CD4-positive, alpha-beta T cell (primary cell): ENCODE measurements at regions not wholly inside any gene's neighbourhood (a gene's known extent, or its start where the extent isn't known, plus 50 kb on each side); places are given as distances from the start of the nearest gene placed in this dataset.

Experiments used
- ATAC-seq: fragments of 200-7000 bp; cut with Tn5 transposase; one replicate; pipeline ENCODE4 v1.10.0; 2022; ENCODE audit warnings: mild to moderate bottlenecking; ENCODE audit not compliant: poor library complexity
- CTCF ChIA-PET: fragments of 350-600 bp; sonication (Branson Sonifier 250); formaldehyde crosslinking; loops from one replicate; lab custom pipeline; 2021; ENCODE audit warnings: antibody characterized with exemption, inconsistent platforms; lab: Charles Lee
- POLR2A ChIA-PET: fragments of 350-600 bp; sonication (Branson Sonifier 250); formaldehyde crosslinking; loops from one replicate; lab custom pipeline; 2021; ENCODE audit warnings: antibody characterized with exemption, inconsistent platforms; lab: Charles Lee
- DNase-seq, 14 experiments: peaks; one replicate each; pipeline ENCODE4 v3.0.0-alpha.2; 2013 to 2020; ENCODE audit warnings: mixed read lengths in 2 of 14
- H3K27ac ChIP-seq, 2 donors: one replicate each; pipeline versions ENCODE4 v1.5.1 to v1.7.0; 2013; ENCODE audit warnings: low read length in 2 of 2, low read depth in 1 of 2, mild to moderate bottlenecking in 1 of 2
- H3K27me3 ChIP-seq, 2 experiments: 1 replicate in 1 of 2; 2 replicates in 1 of 2; pipeline versions ENCODE4 v1.6.1 to v1.7.0; 2013; ENCODE audit warnings: low read length in 2 of 2, control low read depth in 1 of 2, mild to moderate bottlenecking in 1 of 2, moderate library complexity in 1 of 2; ENCODE audit not compliant: insufficient read depth in 2 of 2, control insufficient read depth in 1 of 2
- H3K36me3 ChIP-seq: one replicate; pipeline ENCODE4 v1.6.1; 2013; ENCODE audit warnings: low read length, control low read depth; ENCODE audit not compliant: insufficient read depth
- H3K4me1 ChIP-seq: one replicate; pipeline ENCODE4 v1.6.1; 2013; ENCODE audit warnings: low read length, control low read depth; ENCODE audit not compliant: insufficient read depth
- H3K4me3 ChIP-seq: one replicate; pipeline ENCODE4 v1.5.1; 2013; ENCODE audit warnings: mild to moderate bottlenecking, low read length, moderate library complexity
- H3K9me3 ChIP-seq, 2 experiments: 1 replicate in 1 of 2; 2 replicates in 1 of 2; pipeline versions ENCODE4 v1.6.1 to v1.7.0; 2013; ENCODE audit warnings: low read length in 2 of 2, mild to moderate bottlenecking in 2 of 2, control low read depth in 1 of 2, moderate library complexity in 1 of 2; ENCODE audit not compliant: control insufficient read depth in 1 of 2, insufficient read depth in 1 of 2
- H3K27ac Mint-ChIP-seq: one replicate; pipeline ENCODE4 v1.8.0; 2020; ENCODE audit warnings: mixed read lengths
- H3K27me3 Mint-ChIP-seq: one replicate; pipeline ENCODE4 v1.8.0; 2021; ENCODE audit warnings: mixed read lengths
- H3K36me3 Mint-ChIP-seq: one replicate; pipeline ENCODE4 v1.8.0; 2021; ENCODE audit warnings: low read depth, mixed read lengths
- H3K4me1 Mint-ChIP-seq: one replicate; pipeline ENCODE4 v1.8.0; 2021; ENCODE audit warnings: low read depth, mixed read lengths
- H3K4me3 Mint-ChIP-seq: one replicate; pipeline ENCODE4 v1.8.0; 2020; ENCODE audit warnings: mild to moderate bottlenecking, mixed read lengths
- H3K9me3 Mint-ChIP-seq: one replicate; pipeline ENCODE4 v1.8.0; 2020; ENCODE audit warnings: mixed read lengths
- intact Hi-C, 2 experiments: fragments of 100-400 bp; cut with DNase I in 1 of 2; cut with micrococcal nuclease in 1 of 2; formaldehyde crosslinking; loops; one replicate each; pipeline versions ENCODE4 v1.15.1 to v1.9.0; 2023 to 2025; cut with DNase I, micrococcal nuclease
- TF ChIP-seq, protein P1 (sequence below): fragments of 200-600 bp; IDR thresholded peaks from one replicate; pipeline ENCODE4 v1.8.0; 2022; ENCODE audit warnings: antibody characterized with exemption, mild to moderate bottlenecking

GRCh38 chr4:26075583-26075982 lies 161.6 kb downstream of the SMIM20 start:
- Histone ChIP-seq H3K4me3 (no peak overlapping the region), H3K27ac (no peak overlapping the region), H3K27me3 (no peaks in the 10 kb centered on the region), H3K4me1 (peaks cover 22% of the 10 kb centered on the region), H3K9me3 (no peaks in the 10 kb centered on the region), H3K36me3 (no peaks in the 10 kb centered on the region)
- Mint-ChIP-seq H3K27me3 (no peaks in the 10 kb centered on the region), H3K4me1 (peaks cover 22% of the 10 kb centered on the region), H3K9me3 (no peaks in the 10 kb centered on the region), H3K27ac (no peak overlapping the region), H3K36me3 (no peaks in the 10 kb centered on the region), H3K4me3 (no peak overlapping the region)
- DNase-seq, result peak in 1 of 14 experiments; percentile 20
- intact Hi-C loops, result no loop called here
- ChIA-PET CTCF (interaction anchor here (1.1 to 1.6 kb wide), 3 partner anchors 14 to 250 kb away, joined by 3 to 4 read pairs (median 3); no protein-coding TSS in a partner anchor), POLR2A (no interaction called here)
- ATAC-seq, result no peak
- TF ChIP-seq, protein P1, sequence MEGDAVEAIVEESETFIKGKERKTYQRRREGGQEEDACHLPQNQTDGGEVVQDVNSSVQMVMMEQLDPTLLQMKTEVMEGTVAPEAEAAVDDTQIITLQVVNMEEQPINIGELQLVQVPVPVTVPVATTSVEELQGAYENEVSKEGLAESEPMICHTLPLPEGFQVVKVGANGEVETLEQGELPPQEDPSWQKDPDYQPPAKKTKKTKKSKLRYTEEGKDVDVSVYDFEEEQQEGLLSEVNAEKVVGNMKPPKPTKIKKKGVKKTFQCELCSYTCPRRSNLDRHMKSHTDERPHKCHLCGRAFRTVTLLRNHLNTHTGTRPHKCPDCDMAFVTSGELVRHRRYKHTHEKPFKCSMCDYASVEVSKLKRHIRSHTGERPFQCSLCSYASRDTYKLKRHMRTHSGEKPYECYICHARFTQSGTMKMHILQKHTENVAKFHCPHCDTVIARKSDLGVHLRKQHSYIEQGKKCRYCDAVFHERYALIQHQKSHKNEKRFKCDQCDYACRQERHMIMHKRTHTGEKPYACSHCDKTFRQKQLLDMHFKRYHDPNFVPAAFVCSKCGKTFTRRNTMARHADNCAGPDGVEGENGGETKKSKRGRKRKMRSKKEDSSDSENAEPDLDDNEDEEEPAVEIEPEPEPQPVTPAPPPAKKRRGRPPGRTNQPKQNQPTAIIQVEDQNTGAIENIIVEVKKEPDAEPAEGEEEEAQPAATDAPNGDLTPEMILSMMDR, result no peak

- no peaks in the 10 kb centered on the region for H3K9me3 Mint-ChIP-seq
- TF ChIP-seq, protein P1, result no peak
- POLR2A ChIA-PET, result no interaction called here
- ATAC-seq (no peak), DNase-seq (peak in 3 of 14 experiments; percentile 48 to 64 (median 55))
- Histone ChIP-seq H3K36me3 (no peaks in the 10 kb centered on the region), H3K27me3 (no peaks in the 10 kb centered on the region), H3K9me3 (no peaks in the 10 kb centered on the region), H3K4me3 (no peak overlapping the region), H3K27ac (peak overlapping the region in 1 of 2 donors; percentile 40), H3K4me1 (peaks cover 24% of the 10 kb centered on the region)
- H3K27ac Mint-ChIP-seq, result no peak overlapping the region
- intact Hi-C loops, result no loop called here
- CTCF ChIA-PET, result interaction anchor here (1.1 to 1.6 kb wide), 2 partner anchors 13 to 249 kb away, joined by 3 to 4 read pairs; no protein-coding TSS in a partner anchor
- H3K4me3 Mint-ChIP-seq, result no peak overlapping the region
- H3K4me1 Mint-ChIP-seq, result peaks cover 27% of the 10 kb centered on the region
- H3K27me3 Mint-ChIP-seq, result no peaks in the 10 kb centered on the region
- H3K36me3 Mint-ChIP-seq, result no peaks in the 10 kb centered on the region
These were observed 162.1 kb downstream of the SMIM20 start for GRCh38 chr4:26076000-26076587.

GRCh38 chr4:26076896-26077295 lies 162.9 kb downstream of the SMIM20 start:
- intact Hi-C loops, result no loop called here
- Histone ChIP-seq H3K27me3 (no peaks in the 10 kb centered on the region), H3K27ac (no peak overlapping the region), H3K9me3 (no peaks in the 10 kb centered on the region), H3K4me3 (no peak overlapping the region), H3K36me3 (no peaks in the 10 kb centered on the region), H3K4me1 (peaks cover 29% of the 10 kb centered on the region)
- Mint-ChIP-seq H3K36me3 (no peaks in the 10 kb centered on the region), H3K4me1 (peaks cover 35% of the 10 kb centered on the region), H3K4me3 (no peak overlapping the region), H3K27ac (no peak overlapping the region), H3K27me3 (no peaks in the 10 kb centered on the region), H3K9me3 (no peaks in the 10 kb centered on the region)
- CTCF ChIA-PET, result interaction anchor here (1.1 to 1.3 kb wide), 2 partner anchors 12 to 248 kb away, joined by 3 to 4 read pairs; no protein-coding TSS in a partner anchor
- DNase-seq (no peak), ATAC-seq (no peak)
- TF ChIP-seq, protein P1, result no peak
- POLR2A ChIA-PET, result no interaction called here
